ENCODE measurements at regions not wholly inside any gene's neighbourhood (a gene's known extent, or its start where the extent isn't known, plus 50 kb on each side); places are given as distances from the start of the nearest gene placed in this dataset.
"Not testable (repeated sequence)": the region's sequence is repeated elsewhere in the genome, so short reads cannot be mapped to it uniquely, and the experiment has no call there.

- no peak for FAIRE-seq
Measured at GRCh38 chr2:144674071-144674470, 154.2 kb upstream of the ZEB2 start.

GRCh38 chr2:144673456-144673855 is 153.5 kb upstream of the ZEB2 start:
- FAIRE-seq: no peak

GRCh38 chr2:144671695-144672455 is 152.0 kb upstream of the ZEB2 start:
- no peak for FAIRE-seq

GRCh38 chr2:144670738-144671137 is 150.8 kb upstream of the ZEB2 start:
- no peak for FAIRE-seq

GRCh38 chr2:144670080-144670479 is 150.2 kb upstream of the ZEB2 start:
- FAIRE-seq: no peak

- no peak for FAIRE-seq
Measured at GRCh38 chr2:144669196-144669987, 149.5 kb upstream of the ZEB2 start.

- no peak for FAIRE-seq
Measured at GRCh38 chr2:144668493-144669110, 148.7 kb upstream of the ZEB2 start.

- FAIRE-seq: no peak
Measured at GRCh38 chr2:144666032-144666431, 146.1 kb upstream of the ZEB2 start.

GRCh38 chr2:144663207-144663606 is 143.3 kb upstream of the ZEB2 start:
- FAIRE-seq: no peak

- FAIRE-seq: no peak
Measured at GRCh38 chr2:144660518-144661316, 140.8 kb upstream of the ZEB2 start.

- FAIRE-seq: no peak
Measured at GRCh38 chr2:144659731-144660275, 139.9 kb upstream of the ZEB2 start.

- FAIRE-seq: no peak
Measured at GRCh38 chr2:144654523-144654922, 134.6 kb upstream of the ZEB2 start.

- FAIRE-seq: no peak
Measured at GRCh38 chr2:144650907-144651306, 131.0 kb upstream of the ZEB2 start.

- FAIRE-seq: no peak
Measured at GRCh38 chr2:144648837-144649465, 129.0 kb upstream of the ZEB2 start.

- no peak for FAIRE-seq
Measured at GRCh38 chr2:144645083-144645778, 125.3 kb upstream of the ZEB2 start.

GRCh38 chr2:144644549-144644948 is 124.6 kb upstream of the ZEB2 start:
- FAIRE-seq: no peak

GRCh38 chr2:144643537-144644336 is 123.8 kb upstream of the ZEB2 start:
- FAIRE-seq: peak; percentile 27

- no peak for FAIRE-seq
Measured at GRCh38 chr2:144642856-144643255, 122.9 kb upstream of the ZEB2 start.

- no peak for FAIRE-seq
Measured at GRCh38 chr2:144642131-144642530, 122.2 kb upstream of the ZEB2 start.

GRCh38 chr2:144638250-144638649 is 118.3 kb upstream of the ZEB2 start:
- FAIRE-seq: not testable (repeated sequence)

- not testable (repeated sequence) for FAIRE-seq
Measured at GRCh38 chr2:144636860-144637259, 116.9 kb upstream of the ZEB2 start.

Data from islet of Langerhans (tissue), 1 donor.